ENCODE measurements at regions not wholly inside any gene's neighbourhood (a gene's known extent, or its start where the extent isn't known, plus 50 kb on each side); places are given as distances from the start of the nearest gene placed in this dataset.
"Not testable (repeated sequence)": the region's sequence is repeated elsewhere in the genome, so short reads cannot be mapped to it uniquely, and the experiment has no call there.

GRCh38 chr7:93048136-93048930, 69.4 kb downstream of the SAMD9 start:
- no peak for DNase-seq

- no peak for DNase-seq
Observed at GRCh38 chr7:93047514-93048099, 70.2 kb downstream of the SAMD9 start.

GRCh38 chr7:93046641-93047040, 71.1 kb downstream of the SAMD9 start:
- DNase-seq = no peak

GRCh38 chr7:93044147-93044810, 73.5 kb downstream of the SAMD9 start:
- no peak for DNase-seq

- no peak for DNase-seq
Observed at GRCh38 chr7:93043385-93043985, 74.3 kb downstream of the SAMD9 start.

- no peak for DNase-seq
Observed at GRCh38 chr7:93040355-93040754, 77.4 kb downstream of the SAMD9 start.

GRCh38 chr7:93039786-93040185, 78.0 kb downstream of the SAMD9 start:
- no peak for DNase-seq

GRCh38 chr7:93039282-93039681, 78.5 kb downstream of the SAMD9 start:
- no peak for DNase-seq

GRCh38 chr7:93036807-93037206, 81.0 kb downstream of the SAMD9 start:
- no peak for DNase-seq

GRCh38 chr7:93036149-93036640, 81.6 kb downstream of the SAMD9 start:
- no peak for DNase-seq

GRCh38 chr7:93031795-93032194, 86.0 kb downstream of the SAMD9 start:
- DNase-seq = no peak

- no peak for DNase-seq
Observed at GRCh38 chr7:93030605-93031225, 87.1 kb downstream of the SAMD9 start.

GRCh38 chr7:93029056-93029455, 88.7 kb downstream of the SAMD9 start:
- DNase-seq = no peak

- no peak for DNase-seq
Observed at GRCh38 chr7:93028610-93029009, 89.2 kb downstream of the SAMD9 start.

- DNase-seq = no peak
Observed at GRCh38 chr7:93027044-93027443, 90.7 kb downstream of the SAMD9 start.

- no peak for DNase-seq
Observed at GRCh38 chr7:93026425-93026824, 91.4 kb downstream of the SAMD9 start.

- DNase-seq = no peak
Observed at GRCh38 chr7:93025389-93025788, 92.4 kb downstream of the SAMD9 start.

- DNase-seq = not testable (repeated sequence)
Observed at GRCh38 chr7:93022931-93023478, 94.8 kb downstream of the SAMD9 start.

- DNase-seq = no peak
Observed at GRCh38 chr7:93021748-93022147, 96.0 kb downstream of the SAMD9 start.

- DNase-seq = no peak
Observed at GRCh38 chr7:93018716-93019115, 99.1 kb downstream of the SAMD9 start.

GRCh38 chr7:93016681-93017381, 100.9 kb downstream of the SAMD9 start:
- DNase-seq = no peak

Measured in NCI-H2107 (cell line).